GM19099 (cell line): ENCODE measurements at regions not wholly inside any gene's neighbourhood (a gene's known extent, or its start where the extent isn't known, plus 50 kb on each side); places are given as distances from the start of the nearest gene placed in this dataset.

ENCODE experiments used
- POLR2A ChIP-seq: IDR thresholded peaks from 3 replicates; pipeline ENCODE4 v1.6.1; 2011; ENCODE audit warnings: low read depth; ENCODE audit not compliant: insufficient read length; ENCODE audit errors: extremely low read depth

DNA sequence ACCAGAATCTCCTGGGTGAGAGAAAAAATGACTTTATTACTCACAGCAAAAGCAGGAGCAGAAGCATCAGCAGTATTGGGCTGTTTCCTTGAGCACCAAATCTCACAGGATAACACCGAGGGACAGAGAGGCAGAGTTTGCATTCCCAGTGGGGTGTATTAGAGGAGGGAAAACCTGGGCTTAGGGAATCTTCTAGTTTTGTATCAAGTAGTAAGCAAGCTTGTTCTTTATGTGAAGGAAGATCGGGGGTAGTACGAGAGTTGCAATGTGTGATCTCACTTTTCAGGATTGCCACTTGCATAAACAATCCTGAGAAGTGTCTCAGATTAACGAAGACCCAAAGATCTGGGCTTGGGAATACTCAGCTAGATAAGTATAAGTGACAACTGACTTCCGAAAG is 1163.0 kb downstream of the TAF11L14 start:
- no peak for TF ChIP-seq POLR2A

DNA sequence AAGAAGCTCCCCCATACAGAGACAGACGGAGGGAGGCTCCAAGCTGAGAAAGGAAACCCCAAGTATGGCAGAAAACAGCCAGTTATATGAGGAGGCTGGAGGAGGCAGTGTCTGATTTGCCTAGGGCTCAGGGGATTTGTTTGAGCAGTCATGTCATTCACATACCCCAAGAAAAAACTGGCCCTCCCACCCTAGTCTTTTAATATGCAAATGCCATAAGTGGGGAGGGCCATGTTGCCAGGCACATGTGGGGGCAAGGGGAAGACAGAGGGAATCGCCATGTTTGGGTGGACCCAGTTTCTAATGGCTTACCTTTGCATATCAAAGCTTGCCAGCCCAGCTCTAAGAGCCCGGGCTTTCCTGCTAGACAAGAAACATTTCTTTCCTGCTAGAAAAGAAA is 1163.8 kb downstream of the TAF11L14 start:
- no peak for TF ChIP-seq POLR2A

- TF ChIP-seq POLR2A: no peak
Measured at GRCh38 chr5:18799482-18800128, 1165.3 kb downstream of the TAF11L14 start.

DNA sequence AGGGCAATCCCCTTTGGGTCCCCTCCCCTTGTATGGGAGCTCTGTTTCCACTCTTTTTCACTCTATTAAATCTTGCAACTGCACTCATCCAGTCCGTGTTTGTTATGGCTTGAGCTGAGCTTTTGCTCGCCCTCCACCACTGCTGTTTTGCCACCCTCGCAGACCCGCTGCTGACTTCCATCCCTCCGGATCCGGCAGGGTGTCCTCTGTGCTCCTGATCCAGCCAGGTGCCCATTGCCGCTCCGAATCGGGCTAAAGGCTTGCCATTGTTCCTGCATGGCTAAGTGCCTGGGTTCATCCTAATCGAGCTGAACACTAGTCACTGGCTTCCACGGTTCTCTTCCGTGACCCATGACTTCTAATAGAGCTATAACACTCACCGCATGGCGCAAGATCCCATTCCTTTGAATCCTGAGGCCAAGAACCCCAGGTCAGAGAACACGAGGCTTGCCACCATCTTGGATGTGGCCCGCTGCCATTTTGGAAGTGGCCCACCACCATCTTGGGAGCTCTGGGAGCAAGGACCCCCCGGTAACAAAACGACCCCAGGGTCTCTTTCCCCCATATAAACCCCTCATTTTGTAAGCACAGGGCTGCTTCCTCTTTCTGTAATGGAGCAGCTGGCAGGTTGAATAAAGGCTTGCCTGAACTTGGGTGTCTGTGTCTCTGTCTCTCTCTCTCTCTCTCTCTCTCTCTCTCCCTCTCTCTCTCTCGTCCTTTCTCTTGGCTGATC is 1166.2 kb downstream of the TAF11L14 start:
- no peak for TF ChIP-seq POLR2A

DNA sequence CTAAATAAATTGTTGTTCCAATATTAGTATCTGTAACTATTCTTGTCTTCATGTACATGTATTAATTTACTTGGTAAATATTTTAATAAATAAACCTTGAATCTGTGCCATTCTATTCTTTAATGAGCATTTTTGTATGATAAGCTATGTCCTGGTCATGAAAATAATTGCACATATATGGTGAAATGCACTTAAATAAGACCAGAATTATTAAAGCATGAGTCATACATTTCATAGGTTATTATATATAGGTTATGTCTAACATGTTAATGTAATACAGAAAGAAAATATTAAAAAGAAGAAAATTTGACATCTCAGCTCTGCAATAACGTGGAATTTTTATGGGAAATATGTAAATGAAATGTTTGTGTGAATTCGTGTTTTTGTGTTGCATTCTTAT is 1168.1 kb downstream of the TAF11L14 start:
- TF ChIP-seq POLR2A: no peak

DNA sequence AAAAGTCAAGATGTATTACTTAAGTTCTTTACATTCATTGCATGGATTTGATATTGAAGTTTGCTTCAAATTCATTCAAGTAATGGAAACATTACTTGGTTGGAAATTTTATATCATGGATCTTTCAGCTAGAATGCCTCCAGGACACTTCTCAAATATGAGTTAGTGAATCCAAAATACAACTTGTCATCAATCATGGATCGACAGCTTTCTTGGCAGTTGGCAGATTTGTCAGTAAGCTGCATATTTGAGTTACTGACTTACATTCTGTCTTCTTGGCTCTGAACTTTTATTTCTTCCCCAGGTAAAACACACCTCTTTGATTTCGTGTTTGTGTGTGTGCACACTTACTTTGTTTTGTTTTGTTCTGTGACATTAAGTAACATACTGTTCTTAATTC is 1171.1 kb downstream of the TAF11L14 start:
- TF ChIP-seq POLR2A: no peak

GRCh38 chr5:18807256-18808149 is 1173.2 kb downstream of the TAF11L14 start:
- no peak for TF ChIP-seq POLR2A

- TF ChIP-seq POLR2A: no peak
Measured at GRCh38 chr5:18811661-18812060, 1176.3 kb downstream of the CDH18 start.

DNA sequence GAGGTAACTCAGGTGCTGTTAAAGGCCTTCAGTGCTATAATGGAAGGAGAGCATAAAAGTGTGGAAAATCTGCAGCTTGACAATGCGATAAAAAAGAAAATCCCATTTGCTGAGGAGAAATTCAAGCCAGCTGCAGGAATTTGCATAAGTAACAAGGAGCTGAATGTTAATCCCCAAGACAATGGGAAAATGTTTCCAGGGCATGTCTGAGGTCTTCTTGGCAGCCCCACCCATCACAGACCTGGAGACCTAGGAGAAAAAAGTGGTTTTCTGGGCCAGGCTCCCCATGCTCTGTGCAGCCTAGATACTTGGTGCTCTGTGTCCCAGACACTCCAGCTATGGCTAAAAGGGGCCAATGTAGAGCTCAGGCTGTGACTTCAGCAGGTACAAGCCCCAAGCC is 1159.6 kb downstream of the CDH18 start:
- no peak for TF ChIP-seq POLR2A

DNA sequence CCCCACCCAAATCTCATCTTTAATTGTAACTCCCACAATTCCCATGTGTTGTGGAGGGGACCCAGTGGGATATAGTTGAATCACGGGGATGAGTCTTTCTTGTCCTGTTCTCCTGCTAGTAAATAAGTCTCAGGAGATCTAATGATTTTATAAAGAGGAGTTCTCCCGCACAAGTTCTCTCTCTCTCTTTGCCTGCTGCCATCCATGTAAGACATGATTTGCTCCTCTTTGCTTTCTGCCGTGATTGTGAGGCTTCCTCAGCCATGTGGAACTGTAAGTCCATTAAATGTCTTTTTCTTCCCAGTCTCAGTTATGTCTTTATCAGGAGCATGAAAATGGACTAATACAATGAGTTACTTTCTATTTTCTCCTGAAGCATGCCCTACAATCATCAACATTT is 1158.5 kb downstream of the CDH18 start:
- TF ChIP-seq POLR2A: no peak

DNA sequence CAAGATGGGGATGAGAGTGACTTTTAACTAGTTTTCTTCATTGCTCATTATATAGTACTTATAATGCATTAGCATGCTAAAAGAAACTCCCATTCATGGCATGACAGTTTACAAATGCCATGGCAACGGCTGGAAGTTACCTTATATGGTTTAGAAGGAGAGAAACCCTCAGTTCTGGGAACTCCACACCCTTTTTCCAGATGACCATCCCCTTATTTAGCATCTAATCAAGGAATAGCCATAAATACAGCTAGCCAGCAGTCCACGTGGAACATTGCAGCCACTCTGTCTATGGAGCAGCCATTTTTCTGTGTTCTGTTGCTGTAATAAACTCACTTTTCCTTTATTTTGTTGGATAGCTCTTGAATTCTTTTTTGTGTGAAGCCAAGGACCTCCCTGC is 1137.8 kb downstream of the CDH18 start:
- no peak for TF ChIP-seq POLR2A

DNA sequence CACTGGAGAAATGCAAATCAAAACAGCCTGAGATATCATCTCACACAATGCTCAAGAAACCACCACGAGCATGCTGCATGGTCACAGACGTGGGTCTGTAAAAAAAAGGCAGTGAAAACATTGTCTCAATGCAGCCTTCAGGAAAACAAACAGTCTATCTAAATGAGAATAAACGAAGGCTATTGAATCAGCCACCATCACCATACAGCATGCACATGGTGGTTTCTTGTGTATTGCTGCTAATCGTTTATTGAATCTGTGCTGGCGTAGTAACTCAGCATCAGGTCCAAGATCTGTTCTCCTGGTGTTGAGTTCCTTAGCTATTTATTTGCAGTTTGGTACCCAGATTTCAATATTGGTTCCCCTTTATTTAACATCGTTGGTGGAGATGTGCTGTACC is 1115.0 kb downstream of the CDH18 start:
- TF ChIP-seq POLR2A: no peak

DNA sequence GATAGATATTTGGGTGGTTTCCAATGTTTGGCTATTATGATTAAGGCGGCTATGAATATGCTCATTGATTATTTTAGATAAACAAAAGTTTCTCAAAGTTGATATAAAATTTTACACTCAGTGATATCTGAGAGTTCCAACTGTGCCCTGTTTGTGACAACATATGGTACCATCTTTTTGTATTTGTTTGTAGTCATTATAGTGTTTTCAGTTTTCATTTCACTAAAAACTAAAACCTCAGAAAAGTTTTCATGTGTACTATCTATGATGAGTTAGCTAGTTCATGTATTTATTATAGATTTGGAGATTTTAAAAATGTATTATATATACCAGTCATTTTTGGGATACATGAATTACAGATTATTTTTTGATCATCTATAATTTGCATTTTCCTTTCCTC is 1111.4 kb downstream of the CDH18 start:
- TF ChIP-seq POLR2A: no peak

DNA sequence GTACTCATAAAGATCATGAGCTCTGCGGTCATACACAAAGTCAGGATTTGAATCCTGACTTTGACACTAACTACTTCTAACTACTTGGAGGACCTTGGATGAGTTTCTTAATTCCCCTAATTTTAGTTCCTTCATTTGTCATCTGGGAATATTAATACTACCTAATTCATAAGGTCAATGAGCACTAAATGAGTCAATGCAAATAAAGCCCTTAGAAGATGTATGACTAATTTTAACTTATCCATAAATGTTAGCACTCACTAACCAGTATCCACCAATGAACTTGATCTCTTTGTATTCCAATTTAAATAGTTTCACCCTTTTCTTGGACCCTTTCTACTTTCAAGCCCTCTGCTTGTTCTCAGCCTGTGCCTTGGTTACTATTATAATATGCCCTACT is 1106.4 kb downstream of the CDH18 start:
- TF ChIP-seq POLR2A: no peak

DNA sequence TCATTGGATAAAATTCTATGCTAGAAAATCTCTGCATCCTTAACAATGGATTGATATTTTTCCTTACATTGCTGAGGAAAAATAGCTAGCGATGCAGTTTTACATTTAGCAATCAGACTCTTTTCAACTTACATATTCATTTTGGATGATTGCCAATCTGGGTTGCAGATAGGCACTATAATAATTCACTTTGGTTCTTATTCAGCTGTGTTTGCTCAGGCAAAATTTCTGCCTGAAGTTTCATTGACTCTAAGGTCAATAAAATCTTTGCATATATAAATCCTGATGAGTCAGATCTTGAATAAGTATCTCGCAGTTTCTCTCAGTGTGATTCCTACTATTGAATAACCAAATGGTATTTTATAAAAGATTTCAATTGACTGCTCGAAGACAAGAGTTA is 1105.8 kb downstream of the CDH18 start:
- TF ChIP-seq POLR2A: no peak

GRCh38 chr5:18888821-18889220 is 1099.2 kb downstream of the CDH18 start:
- no peak for TF ChIP-seq POLR2A
